Dendritic cell treated with granulocyte-macrophage colony-stimulating factor and Interleukin-4, amounts not matched to agents 40 ng/mL and 50 ng/mL, for 4 days (primary cell): ENCODE measurements at regions not wholly inside any gene's neighbourhood (a gene's known extent, or its start where the extent isn't known, plus 50 kb on each side); places are given as distances from the start of the nearest gene placed in this dataset.

Source experiments
- H3K27ac Mint-ChIP-seq: one replicate; pipeline ENCODE4 v1.8.0; 2022; ENCODE audit warnings: mild to moderate bottlenecking, mixed read lengths
- H3K27me3 Mint-ChIP-seq: one replicate; pipeline ENCODE4 v1.8.0; 2022; ENCODE audit warnings: mild to moderate bottlenecking, mixed read lengths
- H3K36me3 Mint-ChIP-seq: one replicate; pipeline ENCODE4 v1.8.0; 2022; ENCODE audit warnings: low read depth, mixed read lengths
- H3K4me1 Mint-ChIP-seq: one replicate; pipeline ENCODE4 v1.8.0; 2022; ENCODE audit warnings: low read depth, mixed read lengths
- H3K4me3 Mint-ChIP-seq: one replicate; pipeline ENCODE4 v1.8.0; 2022; ENCODE audit warnings: mild to moderate bottlenecking, moderate library complexity, mixed read lengths
- H3K9me3 Mint-ChIP-seq: one replicate; pipeline ENCODE4 v1.8.0; 2022; ENCODE audit warnings: mixed read lengths
- intact Hi-C: fragments of 100-400 bp; cut with micrococcal nuclease; formaldehyde crosslinking; loops from one replicate; pipeline ENCODE4 v1.15.0; 2022

- intact Hi-C loops, result no loop called here
- peaks cover 19% of the 10 kb centered on the region for H3K9me3 Mint-ChIP-seq
- H3K27ac Mint-ChIP-seq, result no peak overlapping the region
- peaks cover 5% of the 10 kb centered on the region for H3K27me3 Mint-ChIP-seq
- H3K36me3 Mint-ChIP-seq, result no peaks in the 10 kb centered on the region
- peaks cover 7% of the 10 kb centered on the region for H3K4me1 Mint-ChIP-seq
- H3K4me3 Mint-ChIP-seq, result no peak overlapping the region
These were observed 60.8 kb upstream of the EEPD1 start for GRCh38 chr7:36092221-36092771.

GRCh38 chr7:36096460-36097095, 56.5 kb upstream of the EEPD1 start:
- peaks cover 17% of the 10 kb centered on the region for H3K9me3 Mint-ChIP-seq
- peaks cover 5% of the 10 kb centered on the region for H3K27me3 Mint-ChIP-seq
- no peak overlapping the region for H3K27ac Mint-ChIP-seq
- H3K4me3 Mint-ChIP-seq, result no peak overlapping the region
- H3K36me3 Mint-ChIP-seq, result no peaks in the 10 kb centered on the region
- no peaks in the 10 kb centered on the region for H3K4me1 Mint-ChIP-seq
- intact Hi-C loops, result no loop called here

GRCh38 chr7:36098096-36098495, 55.0 kb upstream of the EEPD1 start:
- Mint-ChIP-seq H3K27ac (no peak overlapping the region), H3K36me3 (no peaks in the 10 kb centered on the region), H3K9me3 (peaks cover 17% of the 10 kb centered on the region), H3K4me3 (no peak overlapping the region), H3K27me3 (peaks cover 2% of the 10 kb centered on the region), H3K4me1 (no peaks in the 10 kb centered on the region)
- intact Hi-C loops, result no loop called here

- no peak overlapping the region for H3K4me3 Mint-ChIP-seq
These were observed 52.8 kb upstream of the EEPD1 start for GRCh38 chr7:36100226-36100625.

GRCh38 chr7:36100634-36101033, 52.4 kb upstream of the EEPD1 start:
- Mint-ChIP-seq H3K9me3 (peaks cover 17% of the 10 kb centered on the region), H3K27ac (no peak overlapping the region), H3K27me3 (peaks cover 5% of the 10 kb centered on the region), H3K4me1 (no peaks in the 10 kb centered on the region), H3K4me3 (no peak overlapping the region), H3K36me3 (no peaks in the 10 kb centered on the region)
- intact Hi-C loops, result no loop called here

More at GRCh38 chr7:36100226-36100625, 52.8 kb upstream of the EEPD1 start:
- Mint-ChIP-seq H3K4me1 (no peaks in the 10 kb centered on the region), H3K27ac (no peak overlapping the region), H3K9me3 (peaks cover 17% of the 10 kb centered on the region), H3K27me3 (peaks cover 2% of the 10 kb centered on the region), H3K36me3 (no peaks in the 10 kb centered on the region)
- intact Hi-C loops, result no loop called here
